Upper lobe of left lung (tissue), 6 donors: ENCODE measurements at regions not wholly inside any gene's neighbourhood (a gene's known extent, or its start where the extent isn't known, plus 50 kb on each side); places are given as distances from the start of the nearest gene placed in this dataset.

ENCODE experiments used
- ATAC-seq, 2 donors: fragments of 200-7000 bp; cut with Tn5 transposase; one replicate each; pipeline ENCODE4 v1.9.1; 2022; ENCODE audit warnings: mild to moderate bottlenecking in 2 of 2, moderate library complexity in 2 of 2; ENCODE audit not compliant: low FRiP score in 2 of 2
- DNase-seq, 2 donors: peaks; one replicate each; pipeline ENCODE4 v3.0.0-alpha.2; 2019 to 2020
- H3K27ac ChIP-seq, 4 donors: fragments of 200-600 bp; sonication (generic); one replicate each; pipeline ENCODE4 v1.5.1; 2016 to 2019
- H3K27me3 ChIP-seq, 4 donors: fragments of 200-600 bp; sonication (generic); one replicate each; pipeline ENCODE4 v1.5.1; 2017 to 2019
- H3K36me3 ChIP-seq, 4 donors: fragments of 200-600 bp; sonication (generic); one replicate each; pipeline ENCODE4 v1.5.1; 2016 to 2019
- H3K4me1 ChIP-seq, 4 donors: fragments of 200-600 bp; sonication (generic); one replicate each; pipeline ENCODE4 v1.5.1; 2018 to 2019
- H3K4me3 ChIP-seq, 4 donors: fragments of 200-600 bp; sonication (generic); one replicate each; pipeline ENCODE4 v1.5.1; 2017 to 2019; ENCODE audit warnings: mild to moderate bottlenecking in 2 of 4, moderate library complexity in 1 of 4
- H3K9me3 ChIP-seq, 4 donors: fragments of 200-600 bp; sonication (generic); one replicate each; pipeline ENCODE4 v1.5.1; 2018 to 2019
- EP300 ChIP-seq, 4 donors: sonication (generic); formaldehyde crosslinking; IDR thresholded peaks; one replicate each; pipeline ENCODE4 v1.5.1; 2017; ENCODE audit warnings: antibody characterized with exemption in 4 of 4, control low read depth in 2 of 4
- POLR2A ChIP-seq, 4 donors: fragments of 450-650 bp; IDR thresholded peaks; one replicate each; pipeline ENCODE4 v1.5.1; 2016 to 2017; ENCODE audit warnings: antibody characterized with exemption in 4 of 4, mild to moderate bottlenecking in 2 of 4
- POLR2AphosphoS5 ChIP-seq, 2 donors: sonication (generic); formaldehyde crosslinking; IDR thresholded peaks; one replicate each; pipeline ENCODE4 v1.5.1; 2017; ENCODE audit warnings: antibody characterized with exemption in 2 of 2
- WGBS, 2 donors: methylation state at CpG; one replicate each; pipeline ENCODE4 v1.1.5; 2017 to 2018; 5-methylcytosine and 5-hydroxymethylcytosine counted together
- TF ChIP-seq, protein P1 (sequence below), 6 experiments: fragments of 450-650 bp in 4 of 6; fragments of 200-600 bp in 2 of 6; sonication (generic) in 2 of 6; IDR thresholded peaks; one replicate each; pipeline ENCODE4 v1.5.1; 2016 to 2019; ENCODE audit warnings: antibody characterized with exemption in 6 of 6
- donor health status: DM: no; HTN: no; CAD: no; lungs with moderate emphysema.
- donor health status: DM: no; HTN: yes; CAD: no; lungs with severe emphysema.

DNA sequence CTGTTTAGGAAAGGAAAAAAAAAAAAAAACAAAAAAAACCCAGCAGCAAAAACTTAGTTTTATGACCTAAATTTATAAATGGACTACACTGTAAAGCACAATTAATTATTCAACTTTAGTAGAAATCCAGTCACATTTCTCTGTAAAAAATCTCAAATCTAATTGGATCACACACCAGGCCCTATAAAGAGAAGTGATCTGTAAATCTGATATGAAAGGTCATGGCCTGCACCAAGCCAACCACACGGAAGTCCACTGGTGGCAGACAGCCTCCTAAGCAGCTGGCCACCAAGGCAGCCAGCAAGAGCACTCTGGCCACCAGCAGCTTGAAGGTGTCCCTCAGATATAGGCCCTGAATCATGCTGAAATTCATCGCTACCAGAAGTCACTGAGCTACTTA lies 131.6 kb downstream of the HFE start:
- peaks cover 0 to 25% (median 5%) of the 10 kb centered on the region in 4 donors for H3K4me1 ChIP-seq
- H3K4me3 ChIP-seq, result no peak overlapping the region
- H3K27ac ChIP-seq, result no peak overlapping the region
- ATAC-seq (no peak), DNase-seq (no peak)
- peaks cover 0 to 9% (median 0%) of the 10 kb centered on the region in 4 donors for H3K27me3 ChIP-seq
- WGBS, 2 donors, result 91 to 95% methylated on average over 2 of the region's 2 CpGs
- no peaks in the 10 kb centered on the region for H3K9me3 ChIP-seq
- no peak for TF ChIP-seq EP300 (IDR thresholded peaks at IDR 0.05)
- TF ChIP-seq, protein P1, sequence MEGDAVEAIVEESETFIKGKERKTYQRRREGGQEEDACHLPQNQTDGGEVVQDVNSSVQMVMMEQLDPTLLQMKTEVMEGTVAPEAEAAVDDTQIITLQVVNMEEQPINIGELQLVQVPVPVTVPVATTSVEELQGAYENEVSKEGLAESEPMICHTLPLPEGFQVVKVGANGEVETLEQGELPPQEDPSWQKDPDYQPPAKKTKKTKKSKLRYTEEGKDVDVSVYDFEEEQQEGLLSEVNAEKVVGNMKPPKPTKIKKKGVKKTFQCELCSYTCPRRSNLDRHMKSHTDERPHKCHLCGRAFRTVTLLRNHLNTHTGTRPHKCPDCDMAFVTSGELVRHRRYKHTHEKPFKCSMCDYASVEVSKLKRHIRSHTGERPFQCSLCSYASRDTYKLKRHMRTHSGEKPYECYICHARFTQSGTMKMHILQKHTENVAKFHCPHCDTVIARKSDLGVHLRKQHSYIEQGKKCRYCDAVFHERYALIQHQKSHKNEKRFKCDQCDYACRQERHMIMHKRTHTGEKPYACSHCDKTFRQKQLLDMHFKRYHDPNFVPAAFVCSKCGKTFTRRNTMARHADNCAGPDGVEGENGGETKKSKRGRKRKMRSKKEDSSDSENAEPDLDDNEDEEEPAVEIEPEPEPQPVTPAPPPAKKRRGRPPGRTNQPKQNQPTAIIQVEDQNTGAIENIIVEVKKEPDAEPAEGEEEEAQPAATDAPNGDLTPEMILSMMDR (IDR thresholded peaks at IDR 0.05), result no peak
- TF ChIP-seq POLR2A (IDR thresholded peaks at IDR 0.05), result no peak
- no peak for TF ChIP-seq POLR2AphosphoS5 (IDR thresholded peaks at IDR 0.05)
- no peaks in the 10 kb centered on the region for H3K36me3 ChIP-seq

DNA sequence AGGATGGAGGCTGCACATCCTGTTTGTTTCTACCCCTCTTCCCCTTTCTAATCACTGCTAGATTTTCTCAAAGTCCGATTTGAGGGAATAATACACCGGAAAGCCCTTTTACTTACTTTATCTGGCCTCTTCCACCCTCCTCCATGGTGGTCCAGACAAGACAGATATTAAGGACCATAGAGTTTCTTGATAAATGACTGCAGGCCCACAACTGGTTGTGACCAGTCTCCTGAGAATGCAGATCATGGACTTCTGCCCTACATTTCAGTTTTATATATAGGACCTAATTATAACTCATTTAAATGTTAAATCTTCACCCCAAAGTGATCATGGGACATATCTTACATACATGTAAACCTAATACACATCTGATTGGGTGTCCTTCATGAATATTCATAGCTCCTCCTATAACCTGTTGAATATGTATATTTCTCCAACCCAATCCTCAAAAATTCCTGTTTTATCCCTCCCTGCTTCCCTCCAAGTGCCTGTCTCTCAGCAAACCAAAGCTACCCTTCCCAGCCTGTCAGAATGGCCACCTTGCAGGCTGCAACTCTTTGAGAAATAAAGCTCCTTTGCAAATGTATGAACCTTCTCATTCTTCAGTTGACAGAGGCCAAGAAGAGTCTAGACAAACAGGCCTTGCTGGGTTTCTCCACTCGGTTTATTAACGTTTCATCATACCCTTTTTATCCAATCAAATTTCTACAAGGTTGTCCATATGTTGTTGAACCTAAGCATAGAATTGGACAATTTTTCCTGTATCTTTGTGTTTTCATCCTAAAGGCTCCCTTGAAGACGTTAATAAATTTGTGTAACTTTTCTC lies 133.1 kb downstream of the HFE start:
- 74 to 91% methylated on average over 5 of the region's 5 CpGs for WGBS, 2 donors
- Histone ChIP-seq H3K27me3 (peaks cover 0 to 8% (median 1%) of the 10 kb centered on the region in 4 donors), H3K27ac (no peak overlapping the region), H3K4me3 (no peak overlapping the region), H3K36me3 (no peaks in the 10 kb centered on the region), H3K9me3 (peaks cover 3 to 8% (median 5%) of the 10 kb centered on the region in 4 donors), H3K4me1 (peaks cover 0 to 23% (median 5%) of the 10 kb centered on the region in 4 donors)
- no peak for DNase-seq
- TF ChIP-seq, protein P1 (IDR thresholded peaks at IDR 0.05), result no peak
- TF ChIP-seq POLR2A (IDR thresholded peaks at IDR 0.05) (no peak), EP300 (IDR thresholded peaks at IDR 0.05) (no peak), POLR2AphosphoS5 (IDR thresholded peaks at IDR 0.05) (no peak)
- ATAC-seq, result no peak

DNA sequence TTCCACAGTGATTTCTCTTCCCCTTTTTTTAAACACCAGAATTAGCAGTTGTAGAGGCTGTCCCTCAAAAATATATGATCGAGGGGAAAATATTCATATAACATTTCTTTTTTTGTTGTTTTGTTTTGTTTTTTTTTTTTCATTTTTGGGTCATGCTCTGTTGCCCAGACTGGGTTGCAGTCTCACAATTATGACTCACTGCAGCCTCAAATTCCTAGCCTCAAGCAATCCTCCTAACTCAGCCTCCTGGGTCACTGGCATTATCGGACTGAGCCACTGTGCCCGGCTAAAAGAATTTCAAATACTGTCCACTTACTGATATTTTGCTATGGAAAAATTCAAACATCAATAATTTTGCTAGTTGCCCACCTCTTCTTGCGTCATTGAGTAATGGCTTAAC lies 134.0 kb downstream of the HFE start:
- WGBS, 2 donors, result 94 to 97% methylated on average over 4 of the region's 4 CpGs
- TF ChIP-seq, protein P1 (IDR thresholded peaks at IDR 0.05), result no peak
- TF ChIP-seq POLR2A (IDR thresholded peaks at IDR 0.05) (no peak), POLR2AphosphoS5 (IDR thresholded peaks at IDR 0.05) (no peak), EP300 (IDR thresholded peaks at IDR 0.05) (no peak)
- Histone ChIP-seq H3K4me3 (no peak overlapping the region), H3K4me1 (peaks cover 0 to 20% (median 0%) of the 10 kb centered on the region in 4 donors), H3K27me3 (peaks cover 0 to 6% (median 3%) of the 10 kb centered on the region in 4 donors), H3K36me3 (no peaks in the 10 kb centered on the region), H3K27ac (no peak overlapping the region), H3K9me3 (peaks cover 3 to 10% (median 9%) of the 10 kb centered on the region in 4 donors)
- ATAC-seq (no peak), DNase-seq (no peak)

DNA sequence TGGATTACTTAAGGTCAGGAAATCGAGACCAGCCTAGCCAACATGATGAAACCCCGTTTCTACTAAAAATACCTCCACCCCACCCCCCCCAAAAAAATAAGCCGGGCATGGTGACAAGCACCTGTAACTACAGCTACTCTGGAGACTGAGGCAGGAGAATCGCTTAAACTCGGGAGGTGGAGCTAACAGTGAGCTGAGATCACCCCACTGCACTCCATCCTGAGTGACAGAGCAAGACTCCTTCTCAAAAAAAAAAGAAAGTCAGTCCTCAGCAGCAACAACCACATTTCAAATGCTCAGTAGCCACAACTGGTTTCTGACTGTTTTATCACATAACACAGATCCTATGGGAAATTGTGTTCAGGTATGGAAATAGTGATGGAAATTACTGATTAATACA lies 135.3 kb downstream of the HFE start:
- H3K4me3 ChIP-seq, result no peak overlapping the region
- 33 to 41% methylated on average over 5 of the region's 5 CpGs for WGBS, 2 donors
- H3K36me3 ChIP-seq, result no peaks in the 10 kb centered on the region
- peaks cover 3 to 10% (median 9%) of the 10 kb centered on the region in 4 donors for H3K9me3 ChIP-seq
- H3K27ac ChIP-seq, result peak overlapping the region in 2 of 4 donors; percentile 82 to 87
- H3K4me1 ChIP-seq, result peaks cover 0 to 11% (median 0%) of the 10 kb centered on the region in 4 donors
- DNase-seq (no peak), ATAC-seq (no peak)
- TF ChIP-seq POLR2A (IDR thresholded peaks at IDR 0.05) (no peak), POLR2AphosphoS5 (IDR thresholded peaks at IDR 0.05) (no peak), EP300 (IDR thresholded peaks at IDR 0.05) (no peak)
- TF ChIP-seq, protein P1 (IDR thresholded peaks at IDR 0.05), result no peak
- peaks cover 0 to 5% (median 0%) of the 10 kb centered on the region in 4 donors for H3K27me3 ChIP-seq
